ENCODE measurements at regions not wholly inside any gene's neighbourhood (a gene's known extent, or its start where the extent isn't known, plus 50 kb on each side); places are given as distances from the start of the nearest gene placed in this dataset.
A peak's percentile ranks its signal among the peaks of the same experiment; 100 is the strongest.

- DNase-seq, result no peak
Measured at GRCh38 chr12:132424811-132425210, 65.1 kb upstream of the FBRSL1 start.

DNA sequence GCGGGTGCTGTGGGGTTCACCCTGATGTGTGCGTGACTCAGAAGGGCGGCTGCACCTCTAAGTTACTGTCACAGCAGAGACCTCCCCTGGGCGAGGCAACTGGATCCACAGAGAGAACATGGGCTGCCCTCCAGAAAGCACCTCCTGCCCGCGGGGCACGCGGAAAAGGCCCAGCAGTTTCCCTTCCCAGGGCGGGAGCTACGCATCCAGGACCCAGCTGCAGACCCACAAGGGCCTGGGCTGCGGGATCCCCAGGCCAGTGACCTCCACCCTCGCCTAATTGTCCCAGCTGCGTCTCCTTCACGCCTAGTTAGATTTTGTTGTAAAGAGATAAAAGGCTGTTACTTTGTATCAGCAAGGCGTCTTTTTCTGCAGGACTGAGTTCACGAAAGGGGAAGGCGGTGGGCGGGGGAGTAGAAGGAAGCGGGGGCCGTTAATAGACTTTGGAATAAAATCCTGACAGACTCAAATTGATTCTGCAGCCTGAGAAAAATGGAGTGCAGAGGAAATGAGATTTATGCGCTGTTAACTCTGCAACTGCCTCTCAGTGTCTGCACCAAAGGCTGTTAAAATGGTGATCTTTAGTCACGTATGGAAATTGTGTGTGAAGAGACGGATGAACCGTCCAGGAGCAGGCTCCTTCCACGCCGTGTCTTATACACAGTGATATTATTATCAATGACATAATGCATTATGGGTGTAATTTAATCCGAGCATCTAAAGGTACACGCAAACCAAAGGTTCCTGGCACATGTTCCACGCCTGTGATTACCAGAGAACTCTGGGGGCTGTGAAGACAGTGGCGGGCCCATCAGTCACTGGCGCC, 65.9 kb upstream of the FBRSL1 start:
- DNase-seq, result no peak

DNA sequence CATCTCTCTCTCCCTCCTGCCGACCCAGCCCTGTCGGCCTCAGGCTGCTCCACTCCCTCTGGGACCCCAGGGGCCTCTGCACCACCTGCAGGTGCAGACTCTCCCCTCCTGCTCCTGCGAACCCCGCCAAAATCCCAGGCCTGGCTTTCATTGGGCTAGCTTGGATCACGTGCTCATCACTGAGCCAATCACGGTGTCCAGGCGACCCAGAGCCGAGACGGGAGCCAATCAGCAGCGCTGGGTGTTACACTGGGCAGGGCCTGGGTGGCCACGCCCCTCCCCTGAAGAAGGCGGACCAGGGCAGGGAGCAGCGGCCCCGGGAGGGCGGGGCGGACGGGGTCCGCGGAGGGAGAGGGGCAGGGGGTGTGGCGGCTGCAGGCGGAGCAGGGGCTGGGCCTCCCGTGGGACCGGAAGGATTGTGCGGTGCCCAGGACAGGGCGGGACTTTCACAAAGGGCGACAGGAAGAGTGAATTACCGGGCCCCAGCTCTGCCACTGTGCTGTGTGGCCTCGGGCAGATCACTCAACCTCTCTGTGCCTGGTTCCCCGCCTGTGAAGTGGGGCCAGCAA, 66.6 kb upstream of the FBRSL1 start:
- DNase-seq, result no peak

DNA sequence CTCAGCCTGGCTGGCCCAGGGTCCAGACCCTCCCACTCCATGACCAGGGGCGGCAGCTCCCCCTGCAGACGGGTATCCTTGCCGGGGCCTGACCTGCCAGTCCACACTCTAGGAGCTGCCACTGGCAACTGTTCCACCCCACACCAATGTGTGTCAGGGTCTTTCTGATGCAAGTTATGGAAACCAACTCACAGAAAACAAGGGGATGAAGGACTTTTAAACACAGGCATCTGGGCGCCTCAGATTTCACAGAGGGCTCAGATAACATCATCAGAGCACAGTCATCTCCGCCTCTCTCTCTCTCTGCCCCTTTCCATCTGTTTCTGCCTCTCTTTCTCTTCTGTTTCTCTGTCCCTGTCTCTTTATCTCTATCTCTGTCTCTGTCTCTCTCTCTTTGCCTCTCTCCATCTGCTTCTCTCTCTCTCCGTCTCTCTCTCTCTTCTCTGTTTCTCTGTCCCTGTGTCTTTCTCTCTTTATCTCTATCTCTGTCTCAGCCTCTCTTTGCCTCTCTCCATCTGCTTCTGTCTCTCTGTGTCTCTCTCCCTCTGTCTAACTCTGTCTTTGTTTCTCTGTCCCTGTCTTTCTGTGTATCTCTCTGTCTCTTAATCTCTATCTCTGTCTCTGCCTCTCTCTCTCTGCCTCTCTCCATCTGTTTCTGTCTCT, 67.4 kb upstream of the FBRSL1 start:
- DNase-seq, result no peak

- DNase-seq, result peak; percentile 28 to 65
Measured at GRCh38 chr12:132422040-132422380, 67.9 kb upstream of the FBRSL1 start.

GRCh38 chr12:132419631-132420246, 70.2 kb upstream of the FBRSL1 start:
- no peak for DNase-seq

DNA sequence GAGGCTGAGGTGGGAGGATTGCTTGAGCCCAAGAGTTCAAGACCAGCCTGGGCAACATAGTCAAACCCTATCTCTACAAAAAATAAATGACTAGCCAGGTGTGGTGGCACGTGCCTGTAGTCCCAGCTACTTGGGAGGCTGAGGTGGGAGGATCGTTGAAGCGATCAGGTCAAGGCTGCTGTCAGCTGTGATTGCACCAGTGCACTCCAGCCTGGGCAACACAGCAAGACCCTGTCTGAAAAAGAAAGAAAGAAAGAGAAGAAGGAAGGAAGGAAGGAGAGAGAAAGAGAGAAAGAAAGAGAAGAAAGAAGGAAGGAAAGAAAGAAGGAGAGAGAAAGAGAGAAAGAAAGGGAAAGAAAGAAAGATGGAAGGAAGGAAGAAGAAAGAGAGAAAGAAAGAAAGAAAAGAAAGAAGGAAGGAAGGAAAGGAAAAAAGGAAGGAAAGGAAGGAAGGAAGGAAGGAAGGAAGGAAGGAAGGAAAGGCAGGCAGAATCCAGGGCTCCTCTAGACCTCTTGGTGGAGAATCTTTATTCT, 71.5 kb upstream of the FBRSL1 start:
- DNase-seq, result no peak

DNA sequence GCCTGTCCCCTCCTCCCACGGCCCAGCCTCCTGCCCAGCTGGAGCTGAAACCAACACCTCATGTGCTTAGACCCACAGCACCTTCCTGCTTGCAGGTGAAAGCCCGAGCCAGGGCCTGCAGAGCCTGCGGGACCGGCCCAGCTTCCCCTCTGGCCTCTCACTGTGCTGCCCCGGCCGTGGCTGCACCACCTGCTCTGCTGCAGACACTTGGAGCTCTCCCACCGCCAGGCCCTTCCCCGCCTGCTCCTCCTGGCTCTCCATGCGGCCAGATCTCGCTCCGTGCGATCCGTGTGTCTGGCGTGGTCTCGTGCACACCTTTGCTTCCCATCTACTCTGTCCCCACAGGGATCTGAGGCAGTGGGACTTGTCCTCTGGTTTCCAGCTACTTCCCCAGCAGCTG, 72.2 kb upstream of the FBRSL1 start:
- no peak for DNase-seq

- no peak for DNase-seq
Measured at GRCh38 chr12:132416827-132417226, 73.1 kb upstream of the FBRSL1 start.

- DNase-seq, result no peak
Measured at GRCh38 chr12:132416121-132416673, 73.8 kb upstream of the FBRSL1 start.

DNA sequence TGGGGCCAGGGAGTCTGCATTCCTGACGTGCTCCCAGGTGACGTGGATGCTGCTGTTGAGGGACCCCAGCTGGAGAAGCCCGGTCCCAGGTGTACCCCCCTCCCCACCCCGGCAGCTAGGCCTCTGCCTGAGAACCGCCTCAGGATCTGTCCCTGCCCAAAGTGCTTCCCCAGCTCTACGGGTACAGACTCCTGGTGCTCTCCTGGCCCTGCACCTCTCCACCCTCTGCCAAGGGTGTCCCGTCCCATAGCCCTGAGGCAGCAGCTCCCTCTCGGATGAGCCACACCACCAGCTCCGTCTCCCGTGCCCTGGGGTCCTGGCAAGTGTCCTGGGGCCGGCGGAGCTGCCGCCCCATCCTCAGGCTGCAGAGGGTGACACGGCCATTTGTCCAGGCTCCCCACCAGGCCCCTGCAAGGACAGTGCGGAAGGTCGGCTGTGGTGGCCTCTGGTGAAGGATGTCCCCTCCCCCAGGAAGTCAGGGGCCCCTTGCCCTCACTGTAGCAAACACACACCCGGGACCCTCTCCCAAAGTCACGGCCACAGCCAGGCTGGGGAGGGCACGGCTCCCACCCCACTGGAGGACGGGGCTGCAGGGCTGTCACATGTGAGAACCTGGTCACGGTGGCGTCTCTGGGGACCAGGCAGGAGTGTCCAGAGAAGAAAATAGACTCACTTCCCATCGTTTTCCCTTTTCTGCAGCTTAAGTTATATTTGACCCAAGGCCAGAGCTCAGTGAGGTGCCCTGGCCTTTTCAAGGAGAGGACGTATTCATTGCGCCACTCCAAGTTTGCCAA, 74.4 kb upstream of the FBRSL1 start:
- no peak for DNase-seq

DNA sequence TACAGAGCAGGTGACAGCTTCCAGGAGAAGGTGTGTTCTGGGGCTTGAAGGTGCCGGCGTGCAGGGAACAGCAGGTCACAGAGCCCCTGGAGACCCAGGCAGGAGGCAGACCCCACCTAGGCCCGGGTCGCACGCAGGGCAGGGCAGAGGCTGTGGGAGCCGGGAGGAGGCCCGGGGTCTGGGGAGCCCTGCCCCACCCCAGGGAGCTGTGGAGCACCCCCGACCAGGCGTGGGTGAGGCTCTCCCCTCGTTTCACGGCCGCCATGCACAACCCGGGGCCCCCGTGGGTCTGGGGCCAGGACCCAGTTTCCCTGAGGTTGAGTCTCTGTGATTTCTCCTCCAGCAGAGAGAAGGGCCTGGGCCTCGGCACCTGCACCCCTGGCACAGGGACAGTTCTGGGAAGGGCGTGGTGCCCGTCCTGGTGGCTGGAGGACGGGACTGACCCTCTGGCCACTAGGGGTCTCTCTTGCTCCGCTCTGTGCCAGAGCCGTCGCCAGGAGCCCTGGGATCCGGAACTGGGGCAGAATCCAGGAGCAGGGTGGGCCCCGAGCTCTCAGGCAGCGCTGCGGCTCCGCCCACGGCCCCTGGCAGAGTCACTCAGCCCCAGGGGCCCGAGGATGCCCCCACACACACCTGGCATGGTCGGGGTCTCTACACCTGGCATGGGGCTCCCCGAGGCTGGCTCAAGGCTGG, 75.2 kb upstream of the FBRSL1 start:
- peak; percentile 63 to 91 for DNase-seq

DNA sequence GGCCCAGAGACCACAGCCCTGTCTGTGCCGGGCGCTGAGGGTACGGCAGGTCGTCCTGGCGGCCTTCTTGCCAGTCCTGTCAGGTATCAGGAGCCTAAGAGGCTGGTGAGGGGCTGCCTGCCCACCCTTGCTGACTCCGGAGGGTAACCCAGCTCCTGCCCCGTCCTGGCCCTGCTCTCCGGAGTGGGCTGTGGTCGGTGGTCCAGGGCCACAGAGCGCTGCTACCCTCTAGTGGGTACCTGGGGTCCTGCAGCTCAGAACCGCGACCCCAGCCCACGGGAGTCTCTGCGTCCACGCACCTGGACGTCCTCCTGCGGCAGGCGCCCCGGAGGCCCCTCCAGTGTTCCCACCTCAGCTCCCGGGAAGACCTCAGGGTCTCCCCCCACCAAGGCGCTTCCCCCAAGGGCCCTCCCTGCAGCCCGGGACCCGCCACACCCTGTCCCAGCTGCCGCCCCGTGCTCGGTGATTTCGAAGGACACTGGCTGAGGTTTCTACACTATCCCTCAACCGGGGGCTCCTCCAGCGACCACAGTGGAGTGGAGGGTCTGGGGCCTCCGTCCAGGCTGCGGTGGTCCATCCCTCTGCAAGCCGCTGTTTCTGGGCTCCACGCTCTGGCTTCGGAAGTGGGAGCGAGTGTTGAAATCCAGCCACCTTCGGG, 75.9 kb upstream of the FBRSL1 start:
- DNase-seq, result no peak

GRCh38 chr12:132411457-132411856, 78.5 kb upstream of the FBRSL1 start:
- no peak for DNase-seq

DNA sequence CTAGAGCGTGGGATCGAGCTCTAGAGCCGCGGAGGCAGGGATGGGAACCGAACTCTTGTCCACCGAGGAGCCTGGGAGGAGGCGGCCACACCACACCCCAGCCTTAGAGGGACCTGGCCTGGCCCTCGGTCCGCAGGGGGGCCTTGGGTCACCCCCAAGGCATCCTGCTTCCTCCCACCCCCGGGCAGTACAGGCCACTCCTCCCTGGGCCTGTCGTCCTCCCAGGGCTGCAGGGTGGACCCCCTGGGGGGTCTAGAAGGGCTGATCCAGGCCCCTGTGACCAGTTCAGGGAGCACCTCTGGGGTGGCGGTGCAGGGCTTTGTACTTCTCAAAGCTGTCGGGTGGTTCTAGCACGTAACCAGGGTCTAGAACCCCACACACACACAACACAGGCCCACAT, 79.1 kb upstream of the FBRSL1 start:
- no peak for DNase-seq

DNA sequence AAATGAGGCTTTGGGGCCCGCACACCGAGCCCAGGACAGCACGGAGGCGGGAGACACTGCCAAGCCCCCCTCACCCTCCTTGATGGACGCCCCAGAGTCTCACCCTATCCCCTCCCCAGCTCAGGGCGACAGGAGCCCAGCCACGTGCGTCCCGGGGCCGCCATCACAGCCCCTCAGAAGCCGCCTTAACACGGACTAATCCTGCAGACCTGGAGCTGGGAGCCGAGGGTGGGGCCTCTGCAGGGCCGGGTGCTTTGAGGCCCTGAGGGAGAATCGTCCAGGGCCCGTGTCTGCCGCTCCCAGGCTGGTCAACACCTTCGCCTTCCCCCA, 79.7 kb upstream of the FBRSL1 start:
- DNase-seq, result no peak

GRCh38 chr12:132409495-132410295, 80.3 kb upstream of the FBRSL1 start:
- DNase-seq, result no peak

DNA sequence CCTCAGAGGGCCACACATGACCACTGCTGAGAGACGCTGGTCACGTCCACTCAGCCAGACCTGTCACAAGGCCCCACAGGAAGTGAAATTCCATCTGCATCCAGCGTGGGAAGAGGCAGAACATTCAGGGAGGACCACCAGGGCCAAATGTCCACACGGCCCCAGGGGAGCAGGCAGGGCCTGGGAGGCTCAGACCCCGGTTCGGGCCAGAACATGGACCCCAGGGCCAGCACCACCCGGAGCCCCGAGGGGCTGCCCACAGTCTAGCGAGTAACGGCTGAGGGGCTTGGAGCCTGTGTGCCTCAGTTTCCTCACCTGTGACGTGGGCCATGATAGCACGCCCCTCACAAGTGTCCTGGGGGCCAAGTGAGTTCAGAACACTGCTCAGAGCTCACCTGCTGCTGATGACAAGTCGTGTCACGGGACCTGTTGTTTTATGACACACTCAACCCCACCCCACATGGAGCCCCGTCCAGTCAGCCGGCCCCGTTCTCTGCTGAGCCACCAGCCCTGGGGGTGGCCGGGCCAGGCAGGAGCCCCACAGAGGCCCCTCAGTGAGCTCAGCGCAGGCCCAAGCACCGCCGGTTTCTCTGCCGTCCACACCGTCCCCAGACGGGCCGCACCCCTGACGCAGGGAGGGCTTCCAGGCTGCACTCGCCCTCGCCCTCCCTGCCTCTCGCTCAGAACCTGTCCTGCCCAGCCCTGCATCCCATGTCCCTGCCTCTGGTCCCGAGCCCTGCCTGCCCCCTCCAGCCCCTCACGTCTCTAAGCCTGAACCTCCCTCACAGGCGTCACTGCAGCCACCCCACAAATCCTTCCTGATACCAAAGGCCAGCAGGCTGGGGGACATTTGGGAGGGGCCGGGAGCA, 79.5 kb upstream of the GALNT9 start:
- DNase-seq, result no peak

GRCh38 chr12:132407992-132408391, 78.6 kb upstream of the GALNT9 start:
- DNase-seq, result no peak
